B cell (primary cell): ENCODE measurements at regions not wholly inside any gene's neighbourhood (a gene's known extent, or its start where the extent isn't known, plus 50 kb on each side); places are given as distances from the start of the nearest gene placed in this dataset.

ENCODE experiments used
- ATAC-seq: fragments of 200-7000 bp; cut with Tn5 transposase; one replicate; pipeline ENCODE4 v1.10.0; 2021; ENCODE audit warnings: low read depth, mild to moderate bottlenecking, moderate number of reproducible peaks, moderate library complexity
- CTCF ChIA-PET: fragments of 350-600 bp; sonication (Branson Sonifier 250); formaldehyde crosslinking; loops from one replicate; lab custom pipeline; 2021; ENCODE audit warnings: antibody characterized with exemption, inconsistent platforms; lab: Charles Lee
- POLR2A ChIA-PET: fragments of 350-600 bp; sonication (Branson Sonifier 250); formaldehyde crosslinking; loops from one replicate; lab custom pipeline; 2021; ENCODE audit warnings: antibody characterized with exemption; lab: Charles Lee
- DNase-seq: peaks from one replicate; pipeline ENCODE4 v3.0.0; 2013
- H2AFZ ChIP-seq: 2 replicates; pipeline ENCODE4 v1.6.1; 2012; ENCODE audit warnings: mild to moderate bottlenecking, low read depth, low read length; ENCODE audit not compliant: insufficient read depth, poor library complexity, severe bottlenecking
- H3K27ac ChIP-seq, 2 donors: 1 replicate in 1 of 2; 2 replicates in 1 of 2; pipeline ENCODE4 v1.5.1; 2012 to 2013; ENCODE audit warnings: low read length in 2 of 2, mild to moderate bottlenecking in 2 of 2, moderate library complexity in 1 of 2
- H3K27me3 ChIP-seq, 4 experiments: fragments of 200-600 bp in 1 of 4; sonication (generic) in 1 of 4; replicated peaks in 1 of 4; 1 replicate in 2 of 4; 2 replicates in 2 of 4; pipeline versions ENCODE4 v1.6.1 to v1.7.0; 2013 to 2016; ENCODE audit warnings: low read length in 3 of 4, mild to moderate bottlenecking in 2 of 4, mixed read lengths in 1 of 4, moderate library complexity in 1 of 4; ENCODE audit not compliant: insufficient read depth in 4 of 4, control insufficient read depth in 3 of 4; ENCODE audit errors: control extremely low read depth in 1 of 4
- H3K36me3 ChIP-seq, 2 experiments: replicated peaks in 1 of 2; 1 replicate in 1 of 2; 2 replicates in 1 of 2; pipeline versions ENCODE4 v1.6.1 to v1.7.1; 2013; ENCODE audit warnings: low read length in 1 of 2; ENCODE audit not compliant: insufficient read depth in 2 of 2, control insufficient read depth in 1 of 2; ENCODE audit errors: control extremely low read depth in 1 of 2, extremely low read depth in 1 of 2
- H3K4me1 ChIP-seq, 2 donors: fragments of 200-600 bp in 1 of 2; sonication (generic) in 1 of 2; 1 replicate in 1 of 2; 2 replicates in 1 of 2; pipeline versions ENCODE4 v1.5.1 to v1.6.1; 2013 to 2017; ENCODE audit warnings: low read length in 2 of 2; ENCODE audit not compliant: control insufficient read depth in 2 of 2, insufficient read depth in 2 of 2
- H3K4me2 ChIP-seq: replicated peaks from 2 replicates; pipeline ENCODE3; 2012; ENCODE audit warnings: mild to moderate bottlenecking, low read depth, low read length; ENCODE audit not compliant: poor library complexity, severe bottlenecking
- H3K4me3 ChIP-seq, 5 experiments: fragments of 200-600 bp in 1 of 5; sonication (generic) in 1 of 5; 1 replicate in 3 of 5; 2 replicates in 2 of 5; pipeline versions ENCODE4 v1.5.1 to v1.7.0; 2011 to 2016; ENCODE audit warnings: low read length in 4 of 5, mild to moderate bottlenecking in 4 of 5, low read depth in 2 of 5, control low read depth in 1 of 5, moderate library complexity in 1 of 5; ENCODE audit not compliant: insufficient read depth in 1 of 5; ENCODE audit errors: control extremely low read depth in 1 of 5, extremely low read depth in 1 of 5
- H3K79me2 ChIP-seq: fragments of 200-600 bp; sonication (generic); one replicate; pipeline ENCODE4 v1.6.0; 2016; ENCODE audit warnings: low read length; ENCODE audit not compliant: control insufficient read depth, insufficient read depth
- H3K9ac ChIP-seq: fragments of 200-600 bp; sonication (generic); 2 replicates; pipeline ENCODE4 v1.6.1; 2017; ENCODE audit warnings: mild to moderate bottlenecking, low read length, moderate library complexity
- H3K9me3 ChIP-seq, 3 donors: one replicate each; pipeline versions ENCODE4 v1.6.1 to v1.7.1; 2013; ENCODE audit warnings: low read length in 2 of 3; ENCODE audit not compliant: control insufficient read depth in 2 of 3, insufficient read depth in 1 of 3; ENCODE audit errors: control extremely low read depth in 1 of 3
- H4K20me1 ChIP-seq: 2 replicates; pipeline ENCODE4 v1.6.0; 2012; ENCODE audit warnings: mild to moderate bottlenecking, low read length; ENCODE audit not compliant: insufficient read depth, control insufficient read depth, poor library complexity, severe bottlenecking
- H3K27ac Mint-ChIP-seq: one replicate; pipeline ENCODE4 v1.8.0; 2021; ENCODE audit warnings: mixed read lengths
- H3K27me3 Mint-ChIP-seq: one replicate; pipeline ENCODE4 v1.8.0; 2021; ENCODE audit warnings: mixed read lengths
- H3K4me1 Mint-ChIP-seq: one replicate; pipeline ENCODE4 v1.8.0; 2021; ENCODE audit warnings: mixed read lengths
- H3K4me3 Mint-ChIP-seq: one replicate; pipeline ENCODE4 v1.8.0; 2021; ENCODE audit warnings: mixed read lengths
- H3K9me3 Mint-ChIP-seq: one replicate; pipeline ENCODE4 v1.8.0; 2022; ENCODE audit warnings: mixed read lengths; ENCODE audit not compliant: insufficient read depth
- EZH2 ChIP-seq: IDR thresholded peaks from 2 replicates; pipeline ENCODE4 v1.6.1; 2012; ENCODE audit warnings: borderline replicate concordance, low read depth, mild to moderate bottlenecking, moderate library complexity, low read length; ENCODE audit not compliant: insufficient read depth, poor library complexity, severe bottlenecking
- WGBS: methylation state at CpG from one replicate; pipeline ENCODE4 v1.1.5; 2013; ENCODE audit warnings: missing lambda C conversion rate; ENCODE audit not compliant: insufficient coverage; 5-methylcytosine and 5-hydroxymethylcytosine counted together
- intact Hi-C: fragments of 100-400 bp; cut with micrococcal nuclease; formaldehyde crosslinking; loops from one replicate; pipeline ENCODE4 v1.10.0; 2022
- TF ChIP-seq, protein P1 (sequence below): fragments of 200-600 bp; IDR thresholded peaks from one replicate; pipeline ENCODE4 v1.8.0; 2022; ENCODE audit warnings: antibody characterized with exemption, mild to moderate bottlenecking

- no peak overlapping the region for H3K4me3 ChIP-seq
- Mint-ChIP-seq H3K4me3 (no peak overlapping the region), H3K4me1 (peaks cover 17% of the 10 kb centered on the region), H3K27ac (no peak overlapping the region), H3K27me3 (no peaks in the 10 kb centered on the region), H3K9me3 (no peaks in the 10 kb centered on the region)
- no peaks in the 10 kb centered on the region for H4K20me1 ChIP-seq
- H3K4me2 ChIP-seq = no peak overlapping the region
- no peaks in the 10 kb centered on the region for H3K79me2 ChIP-seq
- no peak overlapping the region for H3K9ac ChIP-seq
- TF ChIP-seq, protein P1, sequence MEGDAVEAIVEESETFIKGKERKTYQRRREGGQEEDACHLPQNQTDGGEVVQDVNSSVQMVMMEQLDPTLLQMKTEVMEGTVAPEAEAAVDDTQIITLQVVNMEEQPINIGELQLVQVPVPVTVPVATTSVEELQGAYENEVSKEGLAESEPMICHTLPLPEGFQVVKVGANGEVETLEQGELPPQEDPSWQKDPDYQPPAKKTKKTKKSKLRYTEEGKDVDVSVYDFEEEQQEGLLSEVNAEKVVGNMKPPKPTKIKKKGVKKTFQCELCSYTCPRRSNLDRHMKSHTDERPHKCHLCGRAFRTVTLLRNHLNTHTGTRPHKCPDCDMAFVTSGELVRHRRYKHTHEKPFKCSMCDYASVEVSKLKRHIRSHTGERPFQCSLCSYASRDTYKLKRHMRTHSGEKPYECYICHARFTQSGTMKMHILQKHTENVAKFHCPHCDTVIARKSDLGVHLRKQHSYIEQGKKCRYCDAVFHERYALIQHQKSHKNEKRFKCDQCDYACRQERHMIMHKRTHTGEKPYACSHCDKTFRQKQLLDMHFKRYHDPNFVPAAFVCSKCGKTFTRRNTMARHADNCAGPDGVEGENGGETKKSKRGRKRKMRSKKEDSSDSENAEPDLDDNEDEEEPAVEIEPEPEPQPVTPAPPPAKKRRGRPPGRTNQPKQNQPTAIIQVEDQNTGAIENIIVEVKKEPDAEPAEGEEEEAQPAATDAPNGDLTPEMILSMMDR = no peak
- TF ChIP-seq EZH2 = no peak
- POLR2A ChIA-PET = no interaction called here
- ATAC-seq (no peak), DNase-seq (no peak)
- H3K4me1 ChIP-seq = peaks cover 0 to under 1% of the 10 kb centered on the region in 2 donors
- CTCF ChIA-PET = no interaction called here
- H2AFZ ChIP-seq = no peak overlapping the region
- no peaks in the 10 kb centered on the region for H3K36me3 ChIP-seq
- no peaks in the 10 kb centered on the region for H3K27me3 ChIP-seq
- no CpG with 5 or more reads among the region's 1 CpG for WGBS
- H3K27ac ChIP-seq = no peak overlapping the region
- no peaks in the 10 kb centered on the region for H3K9me3 ChIP-seq
- intact Hi-C loops = no loop called here
Observed at GRCh38 chrX:45709381-45709780, 508.7 kb upstream of the DIPK2B start.

GRCh38 chrX:45699158-45699557 is 498.5 kb upstream of the DIPK2B start:
- ChIA-PET POLR2A (no interaction called here), CTCF (no interaction called here)
- H3K79me2 ChIP-seq = no peaks in the 10 kb centered on the region
- H3K27me3 ChIP-seq = no peaks in the 10 kb centered on the region
- ATAC-seq (no peak), DNase-seq (no peak)
- WGBS = no CpG with 5 or more reads among the region's 3 CpGs
- H3K9me3 ChIP-seq = no peaks in the 10 kb centered on the region
- H3K4me2 ChIP-seq = no peak overlapping the region
- no peak overlapping the region for H3K27ac ChIP-seq
- H3K27ac Mint-ChIP-seq = no peak overlapping the region
- H4K20me1 ChIP-seq = no peaks in the 10 kb centered on the region
- intact Hi-C loops = no loop called here
- H3K36me3 ChIP-seq = no peaks in the 10 kb centered on the region
- no peak overlapping the region for H3K4me3 Mint-ChIP-seq
- no peak for TF ChIP-seq EZH2
- TF ChIP-seq, protein P1 = no peak
- no peak overlapping the region for H3K9ac ChIP-seq
- H3K4me1 Mint-ChIP-seq = peaks cover 2% of the 10 kb centered on the region
- H3K27me3 Mint-ChIP-seq = no peaks in the 10 kb centered on the region
- no peaks in the 10 kb centered on the region for H3K9me3 Mint-ChIP-seq
- H3K4me1 ChIP-seq = no peaks in the 10 kb centered on the region
- no peak overlapping the region for H2AFZ ChIP-seq
- no peak overlapping the region for H3K4me3 ChIP-seq
